HG03196 (cell line): ENCODE measurements at regions not wholly inside any gene's neighbourhood (a gene's known extent, or its start where the extent isn't known, plus 50 kb on each side); places are given as distances from the start of the nearest gene placed in this dataset.

Experiments used
- ATAC-seq: cut with Tn5 transposase; IDR thresholded peaks from one replicate; pipeline ENCODE4 v1.9.1; 2021; ENCODE audit not compliant: unreplicated experiment

DNA sequence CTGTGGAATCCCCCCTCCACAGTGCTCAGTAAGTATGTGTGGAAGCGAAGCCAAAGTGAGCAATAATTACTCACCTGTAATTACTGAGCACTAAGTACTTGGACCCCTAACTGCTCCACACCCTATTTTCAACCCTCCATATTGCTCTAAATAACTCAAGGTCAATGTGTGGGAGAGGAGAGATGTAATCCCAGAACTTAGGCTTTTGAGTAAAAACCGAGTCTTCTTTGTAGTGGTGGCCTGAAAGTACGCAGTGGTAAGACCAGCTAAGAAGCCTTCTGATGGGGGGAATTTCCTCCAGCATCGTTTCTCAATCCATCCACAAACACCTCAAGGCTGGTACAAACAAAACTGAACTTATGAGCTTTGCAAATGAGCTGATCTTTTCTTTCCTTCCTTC is 551.6 kb downstream of the ZEB2 start:
- no peak for ATAC-seq

DNA sequence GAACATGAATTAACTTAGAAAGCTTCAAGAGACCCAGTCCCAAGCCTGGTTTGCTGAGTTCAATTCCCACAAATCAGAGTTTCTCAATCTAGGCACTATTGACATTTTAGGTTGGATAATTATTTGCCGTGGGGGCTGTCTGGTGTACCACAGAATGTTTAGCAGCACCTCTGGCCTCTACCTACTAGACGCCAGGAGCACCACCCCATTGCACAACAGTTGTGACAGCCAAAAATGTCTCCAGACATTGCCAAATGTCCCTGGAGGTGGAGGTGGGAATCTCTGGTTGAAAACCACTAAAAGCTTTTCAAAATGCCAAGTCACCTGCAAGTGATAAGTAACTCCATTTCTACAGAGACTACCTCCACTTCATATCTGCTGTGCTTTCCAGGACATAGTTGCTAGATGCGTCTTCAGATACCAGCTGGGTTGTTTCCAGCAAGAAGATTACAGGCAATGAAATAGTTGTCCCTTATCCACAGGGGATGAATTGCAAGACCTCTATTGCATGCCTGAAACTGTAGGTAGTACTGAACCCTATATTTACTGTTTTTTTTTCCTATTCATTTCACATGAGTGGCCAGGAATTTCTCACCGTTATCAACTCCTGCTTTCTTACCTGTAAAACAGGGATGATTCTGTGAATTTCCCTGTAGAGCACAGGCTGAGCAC is 554.3 kb downstream of the ZEB2 start:
- ATAC-seq, result no peak

DNA sequence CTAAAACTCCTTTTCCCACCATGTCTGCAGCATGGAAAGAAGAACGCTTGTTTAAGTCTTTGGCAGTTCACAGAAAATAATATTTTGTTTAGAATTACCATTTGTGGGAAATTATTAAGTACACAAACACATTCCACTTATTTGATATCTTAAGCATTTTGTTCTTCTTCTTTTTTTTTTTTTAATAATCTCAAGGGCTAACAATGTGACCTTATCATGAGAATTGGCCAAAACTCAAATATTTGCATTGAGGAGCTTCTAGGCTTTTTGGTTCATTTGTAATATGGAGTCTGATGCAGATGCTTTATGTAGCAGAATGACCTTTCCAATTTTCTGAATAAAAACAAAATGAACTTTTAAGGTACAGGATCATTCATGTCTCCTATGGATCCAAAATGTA is 555.0 kb downstream of the ZEB2 start:
- no peak for ATAC-seq

DNA sequence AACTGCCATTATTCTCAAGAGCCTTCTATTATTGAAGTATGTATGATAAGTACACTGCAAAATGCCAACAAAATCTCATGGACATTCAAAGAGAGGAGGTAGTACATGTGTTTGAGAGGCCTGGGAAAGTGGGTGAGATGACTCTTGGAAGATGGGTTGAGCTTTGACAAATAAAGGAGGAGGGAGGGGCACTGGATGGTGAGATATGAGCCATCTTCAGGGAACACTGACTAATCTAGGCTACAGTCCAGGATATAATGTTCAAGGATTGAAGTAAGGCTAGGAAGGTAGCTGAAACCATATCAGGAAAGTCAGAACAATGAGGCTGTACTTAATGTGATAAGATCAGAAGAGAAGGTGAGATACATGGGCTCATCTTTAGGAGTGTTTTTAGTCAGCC is 559.7 kb downstream of the ZEB2 start:
- ATAC-seq, result no peak

DNA sequence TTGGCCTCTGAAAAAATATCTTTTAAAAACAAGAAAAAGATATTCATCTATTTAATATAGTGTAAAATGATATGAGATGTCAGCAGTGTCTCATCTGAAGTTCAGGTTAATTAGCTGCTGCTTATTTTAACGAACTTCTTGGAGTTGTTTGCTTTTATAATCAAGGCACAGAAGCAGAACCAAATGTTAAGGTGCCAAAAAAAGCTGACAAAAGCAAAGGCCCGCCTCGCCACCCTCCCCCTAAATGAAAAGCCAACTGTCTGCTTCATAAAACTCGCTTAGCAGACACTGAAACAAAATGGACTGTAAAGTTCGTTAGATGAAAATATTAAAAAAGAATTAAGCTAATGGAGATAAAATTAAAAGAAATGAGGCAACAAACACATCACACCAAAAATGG is 562.6 kb downstream of the ZEB2 start:
- ATAC-seq, result no peak

DNA sequence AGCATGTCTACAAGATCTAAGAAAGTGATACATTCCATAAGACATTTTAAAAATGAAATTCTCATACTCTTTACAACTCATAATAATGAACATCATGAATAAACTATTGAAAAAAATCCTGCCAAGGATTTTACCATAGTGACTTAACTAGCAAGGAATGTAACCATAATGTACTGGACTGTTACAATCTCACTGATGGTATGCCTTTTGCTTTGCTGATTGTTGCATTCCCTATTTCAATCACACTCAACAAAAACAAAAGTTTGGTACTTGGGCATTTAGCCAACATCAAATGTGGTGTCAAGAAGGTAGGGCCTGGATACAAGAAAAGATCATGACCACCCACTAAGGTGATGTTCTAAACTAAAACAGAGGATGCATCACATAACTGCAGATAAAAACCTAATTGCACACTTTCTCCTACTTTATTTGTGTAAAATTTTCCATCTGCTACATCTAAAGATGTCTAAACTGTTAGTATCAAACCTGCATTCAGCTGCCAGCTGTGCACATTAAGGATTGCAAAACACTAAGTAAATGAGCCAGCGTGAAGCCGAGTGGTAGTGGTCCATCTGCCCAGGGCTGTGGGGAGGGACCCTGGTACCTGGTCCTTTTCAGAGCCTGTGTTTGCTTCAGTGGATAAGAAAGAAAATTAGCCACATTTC is 564.4 kb downstream of the ZEB2 start:
- no peak for ATAC-seq

DNA sequence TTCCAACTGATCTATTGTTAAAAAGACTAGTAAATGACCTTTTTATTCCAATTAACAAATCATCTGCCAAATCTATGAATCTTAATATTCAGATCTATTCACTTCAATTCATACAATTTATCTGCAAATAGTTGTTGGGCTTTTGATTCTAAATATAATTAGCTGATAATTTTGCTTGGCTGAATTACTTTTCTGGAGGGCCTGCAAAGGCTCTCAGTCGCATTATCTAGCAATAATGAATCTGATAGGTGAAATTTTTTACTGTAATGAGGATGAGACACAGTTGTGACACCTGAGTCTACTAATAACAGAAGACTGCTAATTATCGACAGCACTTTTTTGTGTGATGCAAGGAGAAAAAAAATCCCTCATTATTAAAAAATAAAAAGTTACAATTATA is 565.1 kb downstream of the ZEB2 start:
- no peak for ATAC-seq

DNA sequence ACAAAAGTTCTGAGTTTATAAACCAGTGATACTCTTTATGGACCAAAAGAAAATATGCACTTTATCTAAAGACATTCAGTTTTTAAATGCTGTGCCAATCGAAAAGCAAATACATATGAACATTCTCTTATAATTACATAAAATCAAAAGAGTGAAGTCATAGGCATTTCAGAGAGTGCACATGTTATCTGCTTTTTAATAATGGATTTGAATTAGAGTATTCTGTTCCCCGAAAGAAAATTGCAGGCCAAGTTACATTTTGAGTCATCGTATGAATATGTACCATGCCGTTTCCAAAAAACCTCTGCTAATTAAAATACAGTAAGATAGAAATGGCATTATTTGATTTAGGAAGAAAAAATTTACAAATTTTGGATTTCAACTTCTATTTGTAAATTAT is 565.7 kb downstream of the ZEB2 start:
- ATAC-seq, result no peak

DNA sequence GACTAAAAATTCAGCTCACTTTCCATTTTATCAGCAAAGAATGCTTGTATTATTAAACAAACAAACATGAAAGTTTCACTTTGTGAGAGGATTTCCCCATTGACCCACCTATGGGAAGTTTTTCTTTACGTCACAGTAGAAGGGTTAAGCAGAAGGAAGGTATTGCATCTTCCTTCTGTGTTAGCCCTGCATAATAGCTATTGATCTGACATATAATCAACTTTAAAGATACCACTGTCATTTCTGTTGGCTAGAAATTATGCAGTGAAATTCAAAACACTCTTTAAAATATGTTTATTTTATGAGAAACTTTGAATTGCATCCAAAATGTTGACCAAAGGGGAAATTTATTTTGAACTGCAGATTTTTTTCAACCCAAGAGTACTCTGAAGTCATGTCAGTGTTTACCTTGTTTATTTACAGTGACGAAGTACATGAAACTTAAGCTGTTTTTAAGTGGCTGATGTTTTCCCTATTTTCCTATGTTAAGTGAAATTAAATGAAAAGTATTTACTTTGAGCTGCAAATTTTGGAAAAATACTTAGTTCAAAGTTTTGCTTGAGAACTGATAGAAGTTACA is 566.4 kb downstream of the ZEB2 start:
- no peak for ATAC-seq

DNA sequence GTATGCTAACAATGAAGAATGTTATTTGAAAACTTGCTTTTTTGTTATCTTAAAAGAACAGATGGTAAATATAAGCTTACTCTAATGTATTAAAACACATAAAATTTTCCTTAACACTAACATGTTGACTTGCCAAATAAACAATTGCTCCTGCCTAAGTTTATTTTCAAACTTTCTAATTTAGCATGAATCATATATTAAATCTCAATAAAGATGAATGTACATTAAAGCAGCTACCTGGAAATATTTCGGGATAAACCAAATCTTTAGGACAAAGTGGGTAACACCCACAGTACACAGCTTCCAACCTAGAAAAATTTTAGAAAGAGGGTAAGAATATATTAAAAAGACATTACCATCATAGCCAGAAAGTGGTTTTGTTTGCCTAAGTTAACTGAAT is 567.4 kb downstream of the ZEB2 start:
- ATAC-seq, result no peak

DNA sequence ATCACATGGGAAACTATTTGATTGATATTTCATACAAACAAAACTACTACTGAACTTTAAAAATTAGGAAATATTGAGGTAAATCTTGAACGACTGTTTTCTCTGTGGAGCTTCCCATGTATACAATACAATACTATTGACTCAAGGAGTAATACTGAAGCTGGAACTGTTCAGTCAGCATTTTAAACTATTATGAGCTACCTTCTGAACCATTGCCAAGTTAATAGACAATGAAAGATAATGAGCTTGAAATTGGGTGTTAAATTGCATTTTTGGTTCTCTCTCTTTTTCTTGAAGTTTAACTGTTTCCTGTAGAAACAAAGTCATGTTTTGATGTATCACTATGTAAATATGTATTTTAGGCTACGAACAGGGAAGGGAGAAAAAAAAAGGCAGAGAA is 569.2 kb downstream of the ZEB2 start:
- no peak for ATAC-seq

DNA sequence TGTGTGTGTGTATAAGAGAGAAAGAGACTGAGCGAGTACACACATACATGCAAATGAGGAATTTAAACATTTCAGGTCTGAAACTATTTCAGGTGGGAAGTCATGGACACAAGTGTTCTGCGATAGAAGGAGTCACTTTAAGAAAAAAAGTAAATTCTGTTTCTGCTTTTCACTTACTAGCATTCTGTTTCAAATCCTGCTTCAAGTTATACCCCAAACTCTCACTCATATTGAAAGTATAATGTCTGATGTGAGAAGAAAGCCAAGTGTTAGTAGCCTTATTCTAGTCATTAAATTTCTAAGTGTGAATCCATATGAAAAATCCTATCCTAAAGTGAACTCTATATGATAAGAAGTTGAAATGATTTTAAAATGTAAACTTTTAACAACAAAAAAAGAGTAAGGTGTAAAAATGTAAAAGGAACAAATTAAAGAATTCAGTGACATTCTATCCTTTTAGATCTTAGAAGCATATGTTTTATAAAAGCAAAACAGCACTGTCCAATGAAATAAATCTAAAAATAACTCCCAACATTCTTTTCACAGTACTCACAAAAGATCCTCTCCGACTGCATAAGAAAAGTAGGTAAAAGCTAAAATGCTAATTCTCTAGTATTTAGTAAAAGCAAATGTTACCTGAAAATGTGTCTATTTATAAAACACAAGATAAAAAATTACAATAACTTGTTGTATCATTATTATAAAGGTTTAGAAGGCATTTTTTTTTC is 570.6 kb downstream of the ZEB2 start:
- ATAC-seq, result no peak

DNA sequence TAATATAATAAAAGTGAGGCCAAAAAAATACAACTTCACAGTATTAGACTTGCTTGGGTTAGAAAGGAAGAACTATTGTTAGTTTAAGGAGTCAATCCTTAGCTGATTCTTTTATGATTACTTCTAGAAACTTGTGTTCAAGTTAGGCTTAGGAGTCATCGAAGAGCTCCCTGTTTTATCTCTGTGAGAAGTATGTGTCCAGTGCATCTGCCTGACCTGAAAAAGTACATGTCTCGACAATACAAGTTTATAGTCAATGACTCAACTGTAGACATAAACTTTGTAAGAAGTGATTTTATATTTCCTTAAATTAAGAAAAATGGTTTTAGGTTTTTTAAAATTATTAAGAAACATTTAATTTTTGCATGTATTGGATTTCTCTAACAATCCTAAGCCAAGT is 571.2 kb downstream of the ZEB2 start:
- ATAC-seq, result no peak

DNA sequence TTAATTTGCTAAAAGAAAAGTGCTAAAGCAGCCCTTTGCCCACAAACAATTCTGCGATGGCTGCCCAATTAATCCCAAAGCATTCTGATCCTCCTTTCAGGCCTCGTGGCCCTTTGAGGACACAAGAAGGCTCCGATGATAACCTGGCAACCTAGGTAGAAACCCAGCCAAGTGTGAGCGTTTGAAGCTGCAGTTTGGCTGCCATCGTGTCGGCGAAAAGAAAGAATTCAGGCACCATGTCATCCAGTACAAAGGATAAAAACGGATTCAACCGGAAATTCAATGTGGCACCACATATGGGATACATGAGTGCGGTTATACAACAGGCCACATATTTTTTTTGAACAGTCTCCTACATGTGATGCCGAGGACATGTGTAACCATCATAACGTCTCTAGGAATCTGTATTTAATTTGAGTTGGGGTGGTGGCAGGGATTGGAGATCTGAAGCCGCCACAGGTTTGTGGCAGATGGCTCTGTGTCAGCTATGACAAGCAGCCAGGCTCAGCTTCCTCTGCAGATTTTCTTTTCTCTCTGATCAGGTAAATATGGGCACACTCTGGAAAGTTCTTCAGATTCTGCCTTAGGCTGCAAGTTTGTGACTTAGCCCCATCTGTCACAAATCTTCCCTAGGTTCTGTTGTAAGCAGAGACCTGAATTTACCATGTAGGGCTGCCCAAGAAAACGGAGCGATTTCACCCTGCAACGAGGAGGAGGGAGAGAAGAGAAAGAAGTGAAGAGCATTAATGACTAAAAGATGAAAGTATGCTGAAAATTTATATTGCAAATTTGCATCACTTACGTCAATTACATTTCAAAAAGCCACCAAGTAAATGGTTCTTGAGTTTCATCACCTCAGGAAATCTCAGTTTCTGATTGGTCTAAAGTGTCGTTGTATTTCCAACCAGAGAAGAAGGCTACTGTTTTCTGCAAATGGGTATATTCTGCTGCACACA is 573.2 kb downstream of the ZEB2 start:
- ATAC-seq, result no peak

DNA sequence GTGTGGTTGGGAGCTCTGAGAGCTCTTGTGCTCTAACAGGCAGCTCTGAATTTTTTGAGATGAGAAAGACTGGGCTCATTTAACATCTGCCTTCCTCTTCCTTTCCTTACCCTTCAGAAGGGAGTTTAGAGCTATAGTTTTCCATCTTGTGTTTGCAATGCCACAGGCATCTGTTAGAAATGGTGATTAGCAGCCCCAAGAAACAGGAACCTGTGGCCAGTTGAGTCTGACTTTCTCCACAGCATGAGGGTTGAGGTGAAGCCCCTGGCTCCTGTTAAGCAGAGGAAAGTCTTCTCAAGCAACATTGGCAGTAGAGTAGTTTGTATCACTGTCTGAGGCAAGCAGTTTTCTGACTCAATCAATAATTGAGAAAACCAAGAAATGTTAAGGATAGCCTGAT is 577.4 kb downstream of the ZEB2 start:
- ATAC-seq, result no peak

DNA sequence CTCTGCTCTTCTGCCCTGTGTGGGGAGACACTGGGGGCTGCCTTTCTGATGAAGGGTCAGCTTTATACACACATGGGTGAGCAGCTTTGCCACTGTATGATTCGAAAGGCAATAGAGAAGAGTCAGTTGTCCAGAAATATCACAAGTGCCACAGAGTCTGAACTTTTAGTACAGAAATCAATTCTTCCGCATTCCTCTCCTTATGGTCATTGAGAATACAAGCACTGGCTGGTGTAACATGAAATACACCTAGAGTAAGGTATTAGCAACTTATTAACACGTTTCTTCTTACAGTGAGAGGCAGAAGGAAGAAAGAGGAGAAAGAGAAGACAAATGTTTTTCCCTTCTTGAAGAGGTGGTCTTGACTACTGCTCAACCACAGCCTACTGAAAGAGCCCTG is 579.2 kb downstream of the ZEB2 start:
- ATAC-seq, result no peak

DNA sequence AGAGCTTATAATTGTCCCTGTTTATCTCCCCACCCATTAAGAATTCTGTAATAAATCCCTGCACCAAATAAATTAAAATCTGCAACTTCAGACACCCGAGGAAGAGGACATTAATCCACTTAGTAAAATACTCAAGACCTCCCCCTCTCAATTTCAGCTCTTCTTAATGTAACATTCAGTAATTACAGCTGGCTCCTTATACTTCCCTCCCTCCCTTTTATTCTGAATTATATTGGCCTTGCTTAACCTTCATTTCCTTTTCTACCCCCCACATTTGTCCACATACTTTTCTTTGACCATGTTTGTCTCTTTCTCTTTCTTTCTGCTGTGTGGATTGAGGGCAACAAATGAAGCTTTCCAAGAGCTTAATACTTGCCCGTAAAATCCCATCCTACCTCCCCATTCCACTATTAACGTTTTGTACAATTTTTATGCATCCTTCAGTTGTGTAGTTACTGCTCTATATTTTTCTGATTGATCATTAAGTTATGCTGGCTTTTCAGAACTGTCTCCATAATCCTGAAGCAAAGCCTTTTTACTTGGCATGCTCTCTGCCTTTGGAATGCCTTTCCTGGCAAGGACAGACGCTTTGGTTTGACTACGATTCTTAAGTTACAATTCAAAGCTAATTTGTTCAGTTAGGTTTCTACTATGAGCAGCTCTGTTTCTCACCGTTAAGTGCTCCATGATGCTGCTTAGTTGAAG is 580.1 kb downstream of the ZEB2 start:
- no peak for ATAC-seq

DNA sequence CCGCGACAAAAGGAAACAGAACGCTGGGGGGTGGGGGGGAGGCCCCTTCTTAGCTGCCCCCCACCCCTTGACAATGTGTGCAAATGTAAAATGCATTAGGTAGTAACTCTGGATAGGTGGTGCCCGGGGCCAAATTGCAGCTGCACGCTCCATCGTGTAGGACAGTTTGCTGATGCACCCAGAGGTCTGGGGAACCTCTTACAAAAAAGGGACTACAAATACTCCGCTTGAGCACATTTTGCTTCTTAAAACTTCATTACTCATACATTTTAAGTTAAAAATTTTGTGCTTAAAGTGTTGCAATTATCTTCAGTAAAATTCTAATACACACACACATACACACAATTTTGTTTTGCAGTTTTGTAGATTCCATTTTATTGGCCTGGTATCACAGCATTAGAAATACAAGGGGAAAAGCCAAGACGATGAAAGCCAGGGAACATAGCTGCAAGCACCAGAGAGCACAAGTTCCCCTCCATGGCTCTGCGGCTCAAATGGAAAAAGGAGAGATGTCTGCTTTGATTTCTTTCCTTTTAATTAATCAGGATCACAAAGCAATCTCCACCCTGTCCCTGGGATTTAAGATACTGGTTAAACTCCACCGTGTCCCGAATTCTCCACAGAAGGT is 582.1 kb downstream of the ZEB2 start:
- no peak for ATAC-seq

DNA sequence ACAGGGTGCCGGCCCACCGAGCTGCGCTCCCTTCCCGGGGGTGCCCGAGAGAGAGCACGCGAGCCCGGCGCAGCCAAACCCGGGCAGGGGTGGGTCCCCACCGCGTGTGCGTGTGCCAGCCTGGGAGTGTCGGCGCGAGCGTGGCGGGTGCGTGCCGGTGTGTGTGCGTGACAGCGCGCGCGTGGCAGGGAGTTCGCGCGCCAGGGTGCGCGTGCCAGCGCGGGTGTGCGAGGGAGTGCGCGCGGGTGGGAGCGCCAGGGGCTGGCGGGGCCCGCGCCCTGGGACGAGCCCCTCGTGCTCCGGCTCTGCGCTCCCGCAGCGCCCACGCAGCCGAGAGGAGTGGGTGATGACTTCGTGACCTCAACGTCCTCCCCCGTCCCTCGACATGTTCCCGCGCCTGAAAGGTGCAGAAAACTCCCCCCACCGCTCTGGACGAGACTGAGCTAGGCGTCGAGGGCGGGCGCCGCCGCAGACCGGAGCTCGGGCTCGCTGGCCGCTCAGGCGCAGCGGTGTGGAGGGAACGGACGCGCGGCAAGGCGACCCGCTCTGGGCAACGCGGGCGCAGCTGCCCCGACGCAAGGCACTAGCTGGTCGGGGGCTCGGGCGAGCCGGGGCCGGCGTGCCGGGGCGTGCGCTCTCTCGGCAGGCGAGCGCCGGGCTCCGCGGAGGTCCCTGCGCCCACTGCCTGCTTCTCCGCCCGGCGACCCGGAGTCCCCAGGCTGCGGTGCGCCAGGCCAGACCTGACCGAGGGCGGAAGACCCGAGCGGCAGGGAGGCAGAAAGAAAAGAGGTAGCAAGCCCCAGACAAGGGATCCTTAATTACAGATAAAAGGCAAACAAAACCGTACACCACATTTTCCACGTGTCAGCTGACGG is 582.8 kb downstream of the ZEB2 start:
- peak; percentile 62 for ATAC-seq
